WI38 (cell line): ENCODE measurements at regions not wholly inside any gene's neighbourhood (a gene's known extent, or its start where the extent isn't known, plus 50 kb on each side); places are given as distances from the start of the nearest gene placed in this dataset.

ENCODE experiments used
- H3K4me3 ChIP-seq: 2 replicates; pipeline ENCODE4 v1.5.1; 2011; ENCODE audit warnings: low read depth, mild to moderate bottlenecking, control low read depth, low read length
- CTCF ChIP-seq: IDR thresholded peaks from 2 replicates; pipeline ENCODE4 v1.5.1; 2012; ENCODE audit warnings: low read depth, mild to moderate bottlenecking, control low read depth, low read length

- no peak overlapping the region for H3K4me3 ChIP-seq
- no peak for TF ChIP-seq CTCF
Observed at GRCh38 chr14:76617440-76617839, 143.8 kb upstream of the VASH1 start.

- no peak overlapping the region for H3K4me3 ChIP-seq
- no peak for TF ChIP-seq CTCF
Observed at GRCh38 chr14:76636602-76637001, 124.7 kb upstream of the VASH1 start.

GRCh38 chr14:76638841-76639240, 122.4 kb upstream of the VASH1 start:
- no peak for TF ChIP-seq CTCF
- no peak overlapping the region for H3K4me3 ChIP-seq

- TF ChIP-seq CTCF: no peak
- H3K4me3 ChIP-seq: no peak overlapping the region
Observed at GRCh38 chr14:76639606-76640229, 121.5 kb upstream of the VASH1 start.

- no peak overlapping the region for H3K4me3 ChIP-seq
- TF ChIP-seq CTCF: no peak
Observed at GRCh38 chr14:76640923-76641395, 120.3 kb upstream of the VASH1 start.

- no peak overlapping the region for H3K4me3 ChIP-seq
- TF ChIP-seq CTCF: no peak
Observed at GRCh38 chr14:76641541-76641940, 119.7 kb upstream of the VASH1 start.

- TF ChIP-seq CTCF: no peak
- no peak overlapping the region for H3K4me3 ChIP-seq
Observed at GRCh38 chr14:76643887-76644286, 117.4 kb upstream of the VASH1 start.
